GM10266 (cell line): ENCODE measurements at regions not wholly inside any gene's neighbourhood (a gene's known extent, or its start where the extent isn't known, plus 50 kb on each side); places are given as distances from the start of the nearest gene placed in this dataset.

ENCODE experiments used
- DNase-seq: peaks from one replicate; pipeline ENCODE4 v3.0.0; 2012; ENCODE audit errors: extremely low spot score
- CTCF ChIP-seq: IDR thresholded peaks from 2 replicates; pipeline ENCODE4 v1.5.1; 2012; ENCODE audit warnings: mild to moderate bottlenecking, low read depth; ENCODE audit not compliant: control insufficient read depth, insufficient read depth; ENCODE audit errors: missing control alignments

GRCh38 chr2:116747103-116747502 lies 1067.4 kb upstream of the DDX18 start:
- TF ChIP-seq CTCF: no peak
- DNase-seq: no peak

GRCh38 chr2:116749994-116750393 lies 1064.5 kb upstream of the DDX18 start:
- no peak for TF ChIP-seq CTCF
- DNase-seq: no peak

GRCh38 chr2:116754381-116755101 lies 1060.0 kb upstream of the DDX18 start:
- no peak for DNase-seq
- TF ChIP-seq CTCF: no peak

- no peak for DNase-seq
These were observed 1052.6 kb upstream of the DDX18 start for GRCh38 chr2:116761864-116762263.

GRCh38 chr2:116769514-116769913 lies 1045.0 kb upstream of the DDX18 start:
- no peak for TF ChIP-seq CTCF
- DNase-seq: no peak

More at GRCh38 chr2:116761864-116762263, 1052.6 kb upstream of the DDX18 start:
- no peak for TF ChIP-seq CTCF

- no peak for DNase-seq
- TF ChIP-seq CTCF: no peak
These were observed 1037.9 kb upstream of the DDX18 start for GRCh38 chr2:116776556-116776955.

- no peak for TF ChIP-seq CTCF
- DNase-seq: no peak
These were observed 1026.6 kb upstream of the DDX18 start for GRCh38 chr2:116787848-116788247.
